Thyroid gland (tissue), 4 donors: ENCODE measurements at regions not wholly inside any gene's neighbourhood (a gene's known extent, or its start where the extent isn't known, plus 50 kb on each side); places are given as distances from the start of the nearest gene placed in this dataset.

Source experiments
- DNase-seq, 2 donors: peaks; one replicate each; pipeline ENCODE4 v3.0.0-alpha.2; 2019
- H3K27ac ChIP-seq, 3 donors: fragments of 200-600 bp; sonication (generic); 1 replicate in 2 of 3; 2 replicates in 1 of 3; pipeline ENCODE4 v1.5.1; 2016 to 2019; ENCODE audit warnings: mild to moderate bottlenecking in 1 of 3, moderate library complexity in 1 of 3
- H3K27me3 ChIP-seq: fragments of 200-600 bp; sonication (generic); one replicate; pipeline ENCODE4 v1.5.1; 2019
- H3K36me3 ChIP-seq, 2 donors: fragments of 200-600 bp; sonication (generic); one replicate each; pipeline ENCODE4 v1.5.1; 2016 to 2019
- H3K4me1 ChIP-seq, 2 donors: fragments of 200-600 bp; sonication (generic); one replicate each; pipeline ENCODE4 v1.5.1; 2017 to 2019
- H3K4me3 ChIP-seq, 3 donors: fragments of 200-600 bp; sonication (generic); replicated peaks in 1 of 3; 1 replicate in 2 of 3; 2 replicates in 1 of 3; pipeline ENCODE4 v1.5.1; 2016; ENCODE audit warnings: mild to moderate bottlenecking in 1 of 3
- H3K9me3 ChIP-seq: fragments of 200-600 bp; sonication (generic); one replicate; pipeline ENCODE4 v1.5.1; 2017
- POLR2A ChIP-seq, 2 donors: fragments of 450-650 bp; IDR thresholded peaks; one replicate each; pipeline ENCODE4 v1.6.1; 2017; ENCODE audit warnings: antibody characterized with exemption in 2 of 2, mild to moderate bottlenecking in 2 of 2, moderate library complexity in 1 of 2
- WGBS, 2 donors: methylation state at CpG; one replicate each; pipeline ENCODE4 v1.1.5; 2017; 5-methylcytosine and 5-hydroxymethylcytosine counted together
- intact Hi-C: fragments of 100-400 bp; cut with DNase I; formaldehyde crosslinking; loops from one replicate; pipeline ENCODE4 v1.15.1; 2023
- TF ChIP-seq, protein P1 (sequence below), 6 experiments: fragments of 200-600 bp in 3 of 6; fragments of 450-650 bp in 3 of 6; sonication (generic) in 3 of 6; IDR thresholded peaks; one replicate each; pipeline ENCODE4 v1.5.1; 2016 to 2019; ENCODE audit warnings: antibody characterized with exemption in 6 of 6, mild to moderate bottlenecking in 2 of 6, inconsistent platforms in 1 of 6, moderate library complexity in 1 of 6

- no peaks in the 10 kb centered on the region for H3K27me3 ChIP-seq
- no peak overlapping the region for H3K4me3 ChIP-seq
- TF ChIP-seq, protein P1, sequence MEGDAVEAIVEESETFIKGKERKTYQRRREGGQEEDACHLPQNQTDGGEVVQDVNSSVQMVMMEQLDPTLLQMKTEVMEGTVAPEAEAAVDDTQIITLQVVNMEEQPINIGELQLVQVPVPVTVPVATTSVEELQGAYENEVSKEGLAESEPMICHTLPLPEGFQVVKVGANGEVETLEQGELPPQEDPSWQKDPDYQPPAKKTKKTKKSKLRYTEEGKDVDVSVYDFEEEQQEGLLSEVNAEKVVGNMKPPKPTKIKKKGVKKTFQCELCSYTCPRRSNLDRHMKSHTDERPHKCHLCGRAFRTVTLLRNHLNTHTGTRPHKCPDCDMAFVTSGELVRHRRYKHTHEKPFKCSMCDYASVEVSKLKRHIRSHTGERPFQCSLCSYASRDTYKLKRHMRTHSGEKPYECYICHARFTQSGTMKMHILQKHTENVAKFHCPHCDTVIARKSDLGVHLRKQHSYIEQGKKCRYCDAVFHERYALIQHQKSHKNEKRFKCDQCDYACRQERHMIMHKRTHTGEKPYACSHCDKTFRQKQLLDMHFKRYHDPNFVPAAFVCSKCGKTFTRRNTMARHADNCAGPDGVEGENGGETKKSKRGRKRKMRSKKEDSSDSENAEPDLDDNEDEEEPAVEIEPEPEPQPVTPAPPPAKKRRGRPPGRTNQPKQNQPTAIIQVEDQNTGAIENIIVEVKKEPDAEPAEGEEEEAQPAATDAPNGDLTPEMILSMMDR (IDR thresholded peaks at IDR 0.05), result no peak
- no peak for TF ChIP-seq POLR2A (IDR thresholded peaks at IDR 0.05)
- H3K36me3 ChIP-seq, result no peaks in the 10 kb centered on the region
- WGBS, 2 donors, result 26 to 30% methylated on average over 2 of the region's 2 CpGs
- H3K27ac ChIP-seq, result no peak overlapping the region
- DNase-seq, result no peak
- no peaks in the 10 kb centered on the region for H3K9me3 ChIP-seq
- intact Hi-C loops, result no loop called here
- no peaks in the 10 kb centered on the region for H3K4me1 ChIP-seq
These were observed 56.0 kb upstream of the ASTN2 start for GRCh38 chr9:117470902-117471301.

DNA sequence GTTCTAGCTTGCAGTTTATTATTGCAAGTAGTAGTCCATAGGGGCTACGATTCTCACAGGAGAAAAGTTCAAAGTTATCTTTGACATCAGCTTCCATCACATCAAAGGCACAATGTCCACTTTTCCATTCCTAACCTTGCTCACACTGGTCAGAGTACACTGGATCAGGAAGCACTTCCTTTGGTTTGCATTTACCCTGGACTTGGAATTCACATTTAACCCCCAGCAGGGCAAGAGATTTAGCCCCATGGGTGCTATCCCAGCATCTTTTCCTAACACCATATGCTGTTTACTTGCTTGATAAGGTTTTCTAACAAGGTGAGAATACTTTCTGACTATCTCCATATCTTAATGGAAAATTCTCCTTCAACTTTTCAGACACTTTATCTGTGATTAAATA lies 55.6 kb upstream of the ASTN2 start:
- H3K36me3 ChIP-seq, result no peaks in the 10 kb centered on the region
- WGBS, 2 donors, result 26 to 38% methylated on average over 1 of the region's 1 CpG

DNA sequence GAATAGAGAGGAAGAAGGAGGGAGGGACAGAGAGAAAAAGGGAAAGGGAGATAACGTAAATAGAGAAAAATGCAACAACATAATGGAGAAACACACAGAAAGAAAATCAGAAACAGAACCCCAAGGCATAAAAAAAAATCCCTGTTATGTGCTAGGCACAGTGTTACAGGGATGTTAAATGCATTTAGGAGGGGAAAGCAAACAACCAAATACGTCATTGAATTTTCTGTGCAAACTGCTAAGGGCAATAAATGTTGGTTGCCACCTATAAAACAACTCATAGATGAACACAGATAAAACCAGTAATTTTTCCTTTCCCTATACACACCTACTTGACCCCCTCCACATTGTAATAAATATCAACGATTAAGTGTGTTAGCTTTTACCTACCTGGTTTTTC lies 51.3 kb upstream of the ASTN2 start:
- H3K4me3 ChIP-seq, result no peak overlapping the region
- no peaks in the 10 kb centered on the region for H3K36me3 ChIP-seq
- DNase-seq, result no peak
- H3K4me1 ChIP-seq, result no peaks in the 10 kb centered on the region
- intact Hi-C loops, result no loop called here
- H3K27ac ChIP-seq, result no peak overlapping the region
- no peaks in the 10 kb centered on the region for H3K9me3 ChIP-seq
- no peaks in the 10 kb centered on the region for H3K27me3 ChIP-seq
- TF ChIP-seq, protein P1 (IDR thresholded peaks at IDR 0.05), result no peak
- TF ChIP-seq POLR2A (IDR thresholded peaks at IDR 0.05), result no peak
- WGBS, 2 donors, result 73 to 77% methylated on average over 3 of the region's 3 CpGs

More for the DNA sequence above, 55.6 kb upstream of the ASTN2 start:
- Histone ChIP-seq H3K9me3 (no peaks in the 10 kb centered on the region), H3K4me1 (no peaks in the 10 kb centered on the region), H3K27ac (no peak overlapping the region), H3K27me3 (no peaks in the 10 kb centered on the region), H3K4me3 (no peak overlapping the region)
- TF ChIP-seq, protein P1 (IDR thresholded peaks at IDR 0.05), result no peak
- TF ChIP-seq POLR2A (IDR thresholded peaks at IDR 0.05), result no peak
- intact Hi-C loops, result no loop called here
- DNase-seq, result no peak

- Histone ChIP-seq H3K4me1 (no peaks in the 10 kb centered on the region), H3K36me3 (no peaks in the 10 kb centered on the region), H3K27ac (no peak overlapping the region), H3K4me3 (no peak overlapping the region), H3K9me3 (no peaks in the 10 kb centered on the region), H3K27me3 (no peaks in the 10 kb centered on the region)
- WGBS, 2 donors, result 73 to 82% methylated on average over 4 of the region's 4 CpGs
- TF ChIP-seq, protein P1 (IDR thresholded peaks at IDR 0.05), result no peak
- TF ChIP-seq POLR2A (IDR thresholded peaks at IDR 0.05), result no peak
- DNase-seq, result no peak
- intact Hi-C loops, result no loop called here
These were observed 50.8 kb upstream of the ASTN2 start for GRCh38 chr9:117465706-117466105.

GRCh38 chr9:117464941-117465616 lies 50.2 kb upstream of the ASTN2 start:
- no peak for TF ChIP-seq POLR2A (IDR thresholded peaks at IDR 0.05)
- TF ChIP-seq, protein P1 (IDR thresholded peaks at IDR 0.05), result no peak
- Histone ChIP-seq H3K27ac (no peak overlapping the region), H3K4me1 (no peaks in the 10 kb centered on the region), H3K27me3 (no peaks in the 10 kb centered on the region), H3K36me3 (no peaks in the 10 kb centered on the region), H3K9me3 (no peaks in the 10 kb centered on the region), H3K4me3 (no peak overlapping the region)
- intact Hi-C loops, result no loop called here
- WGBS, 2 donors, result 47 to 79% methylated on average over 1 of the region's 1 CpG
- DNase-seq, result no peak
